ENCODE measurements at regions not wholly inside any gene's neighbourhood (a gene's known extent, or its start where the extent isn't known, plus 50 kb on each side); places are given as distances from the start of the nearest gene placed in this dataset.

DNA sequence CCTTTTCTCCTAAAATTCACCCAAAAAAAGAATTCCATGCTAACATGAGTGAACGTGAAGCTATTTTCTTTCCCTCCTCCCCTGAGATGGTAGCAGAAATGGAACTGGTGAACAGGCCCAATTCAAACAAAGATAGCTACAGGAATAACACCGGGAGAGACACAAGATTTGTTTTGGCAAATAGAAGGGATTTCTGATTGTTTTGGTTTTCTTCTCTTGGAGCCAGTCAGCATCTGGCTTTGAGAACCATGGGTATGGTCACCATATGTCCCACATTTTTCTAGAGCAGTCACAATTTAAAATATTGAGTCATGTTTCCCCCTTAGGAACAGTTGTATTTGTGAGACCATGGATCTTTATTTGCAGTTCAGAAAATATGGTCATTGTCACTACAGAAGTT is 214.1 kb downstream of the FAM76B start:
- ATAC-seq (no peak), DNase-seq (ENCODE audit: low spot score) (no peak)
- peaks cover 4% of the 10 kb centered on the region for H3K9me3 Mint-ChIP-seq
- no peaks in the 10 kb centered on the region for H3K36me3 Mint-ChIP-seq
- no peaks in the 10 kb centered on the region for H3K4me1 Mint-ChIP-seq
- POLR2A ChIA-PET = no interaction called here
- H3K4me3 Mint-ChIP-seq = no peak overlapping the region
- no peaks in the 10 kb centered on the region for H3K27me3 Mint-ChIP-seq (ENCODE audit: low read depth)
- no peak overlapping the region for H3K27ac Mint-ChIP-seq
- CTCF ChIA-PET = no interaction called here
- no peak for TF ChIP-seq RELA (CRISPR knock-in tag; IDR thresholded peaks at IDR 0.05; ENCODE audit: borderline replicate concordance)
- TF ChIP-seq NR2C2 (CRISPR knock-in tag; IDR thresholded peaks at IDR 0.05) = no peak
- TF ChIP-seq, protein P1, sequence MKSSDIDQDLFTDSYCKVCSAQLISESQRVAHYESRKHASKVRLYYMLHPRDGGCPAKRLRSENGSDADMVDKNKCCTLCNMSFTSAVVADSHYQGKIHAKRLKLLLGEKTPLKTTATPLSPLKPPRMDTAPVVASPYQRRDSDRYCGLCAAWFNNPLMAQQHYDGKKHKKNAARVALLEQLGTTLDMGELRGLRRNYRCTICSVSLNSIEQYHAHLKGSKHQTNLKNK (CRISPR knock-in tag; IDR thresholded peaks at IDR 0.05) = no peak
- TF ChIP-seq MLX (CRISPR knock-in tag; IDR thresholded peaks at IDR 0.05) = no peak
- TF ChIP-seq ATF1 (CRISPR knock-in tag; IDR thresholded peaks at IDR 0.05) = no peak
- TF ChIP-seq, protein P2, sequence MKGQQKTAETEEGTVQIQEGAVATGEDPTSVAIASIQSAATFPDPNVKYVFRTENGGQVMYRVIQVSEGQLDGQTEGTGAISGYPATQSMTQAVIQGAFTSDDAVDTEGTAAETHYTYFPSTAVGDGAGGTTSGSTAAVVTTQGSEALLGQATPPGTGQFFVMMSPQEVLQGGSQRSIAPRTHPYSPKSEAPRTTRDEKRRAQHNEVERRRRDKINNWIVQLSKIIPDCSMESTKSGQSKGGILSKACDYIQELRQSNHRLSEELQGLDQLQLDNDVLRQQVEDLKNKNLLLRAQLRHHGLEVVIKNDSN (CRISPR knock-in tag; IDR thresholded peaks at IDR 0.05) = no peak
- TF ChIP-seq, protein P3, sequence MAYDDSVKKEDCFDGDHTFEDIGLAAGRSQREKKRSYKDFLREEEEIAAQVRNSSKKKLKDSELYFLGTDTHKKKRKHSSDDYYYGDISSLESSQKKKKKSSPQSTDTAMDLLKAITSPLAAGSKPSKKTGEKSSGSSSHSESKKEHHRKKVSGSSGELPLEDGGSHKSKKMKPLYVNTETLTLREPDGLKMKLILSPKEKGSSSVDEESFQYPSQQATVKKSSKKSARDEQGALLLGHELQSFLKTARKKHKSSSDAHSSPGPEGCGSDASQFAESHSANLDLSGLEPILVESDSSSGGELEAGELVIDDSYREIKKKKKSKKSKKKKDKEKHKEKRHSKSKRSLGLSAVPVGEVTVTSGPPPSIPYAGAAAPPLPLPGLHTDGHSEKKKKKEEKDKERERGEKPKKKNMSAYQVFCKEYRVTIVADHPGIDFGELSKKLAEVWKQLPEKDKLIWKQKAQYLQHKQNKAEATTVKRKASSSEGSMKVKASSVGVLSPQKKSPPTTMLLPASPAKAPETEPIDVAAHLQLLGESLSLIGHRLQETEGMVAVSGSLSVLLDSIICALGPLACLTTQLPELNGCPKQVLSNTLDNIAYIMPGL (CRISPR knock-in tag; IDR thresholded peaks at IDR 0.05) = no peak
- no peak for TF ChIP-seq NFYB (CRISPR knock-in tag; conservative IDR thresholded peaks at IDR 0.05; ENCODE audit: low read depth)
- TF ChIP-seq, protein P4, sequence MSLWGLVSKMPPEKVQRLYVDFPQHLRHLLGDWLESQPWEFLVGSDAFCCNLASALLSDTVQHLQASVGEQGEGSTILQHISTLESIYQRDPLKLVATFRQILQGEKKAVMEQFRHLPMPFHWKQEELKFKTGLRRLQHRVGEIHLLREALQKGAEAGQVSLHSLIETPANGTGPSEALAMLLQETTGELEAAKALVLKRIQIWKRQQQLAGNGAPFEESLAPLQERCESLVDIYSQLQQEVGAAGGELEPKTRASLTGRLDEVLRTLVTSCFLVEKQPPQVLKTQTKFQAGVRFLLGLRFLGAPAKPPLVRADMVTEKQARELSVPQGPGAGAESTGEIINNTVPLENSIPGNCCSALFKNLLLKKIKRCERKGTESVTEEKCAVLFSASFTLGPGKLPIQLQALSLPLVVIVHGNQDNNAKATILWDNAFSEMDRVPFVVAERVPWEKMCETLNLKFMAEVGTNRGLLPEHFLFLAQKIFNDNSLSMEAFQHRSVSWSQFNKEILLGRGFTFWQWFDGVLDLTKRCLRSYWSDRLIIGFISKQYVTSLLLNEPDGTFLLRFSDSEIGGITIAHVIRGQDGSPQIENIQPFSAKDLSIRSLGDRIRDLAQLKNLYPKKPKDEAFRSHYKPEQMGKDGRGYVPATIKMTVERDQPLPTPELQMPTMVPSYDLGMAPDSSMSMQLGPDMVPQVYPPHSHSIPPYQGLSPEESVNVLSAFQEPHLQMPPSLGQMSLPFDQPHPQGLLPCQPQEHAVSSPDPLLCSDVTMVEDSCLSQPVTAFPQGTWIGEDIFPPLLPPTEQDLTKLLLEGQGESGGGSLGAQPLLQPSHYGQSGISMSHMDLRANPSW (CRISPR knock-in tag; conservative IDR thresholded peaks at IDR 0.05; ENCODE audit: low read depth) = no peak
- TF ChIP-seq RORB (CRISPR knock-in tag; IDR thresholded peaks at IDR 0.05) = no peak

GRCh38 chr11:95571718-95572260 is 217.8 kb downstream of the FAM76B start:
- peaks cover 23% of the 10 kb centered on the region for H3K9me3 Mint-ChIP-seq
- peaks cover 17% of the 10 kb centered on the region for H3K36me3 Mint-ChIP-seq
- ATAC-seq = no peak
- no peaks in the 10 kb centered on the region for H3K4me1 Mint-ChIP-seq
- TF ChIP-seq, protein P5, sequence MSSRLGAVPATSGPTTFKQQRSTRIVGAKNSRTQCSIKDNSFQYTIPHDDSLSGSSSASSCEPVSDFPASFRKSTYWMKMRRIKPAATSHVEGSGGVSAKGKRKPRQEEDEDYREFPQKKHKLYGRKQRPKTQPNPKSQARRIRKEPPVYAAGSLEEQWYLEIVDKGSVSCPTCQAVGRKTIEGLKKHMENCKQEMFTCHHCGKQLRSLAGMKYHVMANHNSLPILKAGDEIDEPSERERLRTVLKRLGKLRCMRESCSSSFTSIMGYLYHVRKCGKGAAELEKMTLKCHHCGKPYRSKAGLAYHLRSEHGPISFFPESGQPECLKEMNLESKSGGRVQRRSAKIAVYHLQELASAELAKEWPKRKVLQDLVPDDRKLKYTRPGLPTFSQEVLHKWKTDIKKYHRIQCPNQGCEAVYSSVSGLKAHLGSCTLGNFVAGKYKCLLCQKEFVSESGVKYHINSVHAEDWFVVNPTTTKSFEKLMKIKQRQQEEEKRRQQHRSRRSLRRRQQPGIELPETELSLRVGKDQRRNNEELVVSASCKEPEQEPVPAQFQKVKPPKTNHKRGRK (CRISPR knock-in tag; IDR thresholded peaks at IDR 0.05; ENCODE audit: borderline replicate concordance) = no peak
- TF ChIP-seq FOXJ3 (CRISPR knock-in tag; IDR thresholded peaks at IDR 0.05; ENCODE audit: borderline replicate concordance) = no peak
- TF ChIP-seq, protein P3 (CRISPR knock-in tag; IDR thresholded peaks at IDR 0.05) = no peak
- TF ChIP-seq GTF2I (CRISPR knock-in tag; conservative IDR thresholded peaks at IDR 0.05) = no peak
- TF ChIP-seq, protein P6, sequence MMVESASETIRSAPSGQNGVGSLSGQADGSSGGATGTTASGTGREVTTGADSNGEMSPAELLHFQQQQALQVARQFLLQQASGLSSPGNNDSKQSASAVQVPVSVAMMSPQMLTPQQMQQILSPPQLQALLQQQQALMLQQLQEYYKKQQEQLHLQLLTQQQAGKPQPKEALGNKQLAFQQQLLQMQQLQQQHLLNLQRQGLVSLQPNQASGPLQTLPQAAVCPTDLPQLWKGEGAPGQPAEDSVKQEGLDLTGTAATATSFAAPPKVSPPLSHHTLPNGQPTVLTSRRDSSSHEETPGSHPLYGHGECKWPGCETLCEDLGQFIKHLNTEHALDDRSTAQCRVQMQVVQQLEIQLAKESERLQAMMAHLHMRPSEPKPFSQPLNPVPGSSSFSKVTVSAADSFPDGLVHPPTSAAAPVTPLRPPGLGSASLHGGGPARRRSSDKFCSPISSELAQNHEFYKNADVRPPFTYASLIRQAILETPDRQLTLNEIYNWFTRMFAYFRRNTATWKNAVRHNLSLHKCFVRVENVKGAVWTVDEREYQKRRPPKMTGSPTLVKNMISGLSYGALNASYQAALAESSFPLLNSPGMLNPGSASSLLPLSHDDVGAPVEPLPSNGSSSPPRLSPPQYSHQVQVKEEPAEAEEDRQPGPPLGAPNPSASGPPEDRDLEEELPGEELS (CRISPR knock-in tag; IDR thresholded peaks at IDR 0.05) = no peak
- TF ChIP-seq MLX (CRISPR knock-in tag; IDR thresholded peaks at IDR 0.05) = no peak
- TF ChIP-seq TCF7 (CRISPR knock-in tag; IDR thresholded peaks at IDR 0.05; ENCODE audit: low read depth) = no peak
- TF ChIP-seq, protein P7, sequence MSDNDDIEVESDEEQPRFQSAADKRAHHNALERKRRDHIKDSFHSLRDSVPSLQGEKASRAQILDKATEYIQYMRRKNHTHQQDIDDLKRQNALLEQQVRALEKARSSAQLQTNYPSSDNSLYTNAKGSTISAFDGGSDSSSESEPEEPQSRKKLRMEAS (CRISPR knock-in tag; IDR thresholded peaks at IDR 0.05) = no peak
- no peak for TF ChIP-seq ZBTB21 (CRISPR knock-in tag; IDR thresholded peaks at IDR 0.05; ENCODE audit: borderline replicate concordance)
- TF ChIP-seq FOXP1 (CRISPR knock-in tag; IDR thresholded peaks at IDR 0.05; ENCODE audit: borderline replicate concordance) = no peak
- no peak for TF ChIP-seq TP53 (CRISPR knock-in tag; IDR thresholded peaks at IDR 0.05)
- no peak overlapping the region for H3K4me3 Mint-ChIP-seq
- H3K27ac Mint-ChIP-seq = no peak overlapping the region
- H3K27me3 Mint-ChIP-seq (ENCODE audit: low read depth) = peaks cover 4% of the 10 kb centered on the region; the same call in 1 of the 2 replicates
- ChIA-PET POLR2A (no interaction called here), CTCF (no interaction called here)
- no peak for DNase-seq (ENCODE audit: low spot score)

Data from WTC11 (cell line).